Mesothelial cell of epicardium (in vitro differentiated cells): ENCODE measurements at regions not wholly inside any gene's neighbourhood (a gene's known extent, or its start where the extent isn't known, plus 50 kb on each side); places are given as distances from the start of the nearest gene placed in this dataset.
"Not testable (repeated sequence)": the region's sequence is repeated elsewhere in the genome, so short reads cannot be mapped to it uniquely, and the experiment has no call there.

ENCODE experiments used
- DNase-seq, 2 experiments: peaks; one replicate each; pipeline ENCODE4 v3.0.0; 2021; ENCODE audit warnings: low spot score in 2 of 2; ENCODE audit not compliant: unreplicated experiment in 2 of 2
- H3K27ac Mint-ChIP-seq: 2 replicates; pipeline ENCODE4 v1.8.0; 2021; ENCODE audit warnings: mixed read lengths
- H3K27me3 Mint-ChIP-seq: 2 replicates; pipeline ENCODE4 v1.8.0; 2021; ENCODE audit warnings: low read depth, mixed read lengths
- H3K36me3 Mint-ChIP-seq: 2 replicates; pipeline ENCODE4 v1.8.0; 2021; ENCODE audit warnings: mixed read lengths
- H3K4me1 Mint-ChIP-seq: 2 replicates; pipeline ENCODE4 v1.8.0; 2021; ENCODE audit warnings: mixed read lengths
- H3K4me3 Mint-ChIP-seq: 2 replicates; pipeline ENCODE4 v1.8.0; 2021; ENCODE audit warnings: mild to moderate bottlenecking, moderate library complexity, mixed read lengths
- H3K9me3 Mint-ChIP-seq: 2 replicates; pipeline ENCODE4 v1.8.0; 2021; ENCODE audit warnings: mixed read lengths
- CTCF ChIP-seq: fragments of 200-600 bp; sonication (generic); IDR thresholded peaks from one replicate; pipeline ENCODE4 v1.5.0; 2021; ENCODE audit warnings: antibody characterized with exemption; ENCODE audit not compliant: unreplicated experiment

- no peaks in the 10 kb centered on the region for H3K9me3 Mint-ChIP-seq
- no peak overlapping the region for H3K27ac Mint-ChIP-seq
- no peak for DNase-seq
- H3K4me1 Mint-ChIP-seq: no peaks in the 10 kb centered on the region
- no peaks in the 10 kb centered on the region for H3K36me3 Mint-ChIP-seq
- TF ChIP-seq CTCF: no peak
- no peak overlapping the region for H3K4me3 Mint-ChIP-seq
- peaks cover 25% of the 10 kb centered on the region for H3K27me3 Mint-ChIP-seq
These were observed 656.9 kb upstream of the CPEB2 start for GRCh38 chr4:14345356-14345775.

GRCh38 chr4:14347526-14347925 lies 654.8 kb upstream of the CPEB2 start:
- Mint-ChIP-seq H3K27me3 (peaks cover 26% of the 10 kb centered on the region), H3K9me3 (no peaks in the 10 kb centered on the region), H3K27ac (no peak overlapping the region), H3K4me1 (no peaks in the 10 kb centered on the region), H3K36me3 (no peaks in the 10 kb centered on the region), H3K4me3 (no peak overlapping the region)
- TF ChIP-seq CTCF: no peak
- no peak for DNase-seq

- Mint-ChIP-seq H3K9me3 (no peaks in the 10 kb centered on the region), H3K4me3 (no peak overlapping the region), H3K27me3 (peaks cover 26% of the 10 kb centered on the region), H3K4me1 (no peaks in the 10 kb centered on the region), H3K36me3 (no peaks in the 10 kb centered on the region), H3K27ac (no peak overlapping the region)
- DNase-seq: no peak
- no peak for TF ChIP-seq CTCF
These were observed 653.8 kb upstream of the CPEB2 start for GRCh38 chr4:14348506-14348905.

GRCh38 chr4:14358544-14359160 lies 643.6 kb upstream of the CPEB2 start:
- not testable (repeated sequence) for H3K9me3 Mint-ChIP-seq, H3K27ac Mint-ChIP-seq, DNase-seq, H3K4me3 Mint-ChIP-seq, H3K27me3 Mint-ChIP-seq, H3K4me1 Mint-ChIP-seq, H3K36me3 Mint-ChIP-seq

- H3K4me1 Mint-ChIP-seq: no peaks in the 10 kb centered on the region
- TF ChIP-seq CTCF: no peak
- no peaks in the 10 kb centered on the region for H3K9me3 Mint-ChIP-seq
- H3K36me3 Mint-ChIP-seq: no peaks in the 10 kb centered on the region
- DNase-seq: no peak
- H3K27me3 Mint-ChIP-seq: no peaks in the 10 kb centered on the region
- no peak overlapping the region for H3K4me3 Mint-ChIP-seq
- H3K27ac Mint-ChIP-seq: no peak overlapping the region
These were observed 642.3 kb upstream of the CPEB2 start for GRCh38 chr4:14359991-14360390.

- no peaks in the 10 kb centered on the region for H3K4me1 Mint-ChIP-seq
- H3K27ac Mint-ChIP-seq: no peak overlapping the region
- H3K4me3 Mint-ChIP-seq: no peak overlapping the region
- H3K9me3 Mint-ChIP-seq: no peaks in the 10 kb centered on the region
- H3K27me3 Mint-ChIP-seq: no peaks in the 10 kb centered on the region
- no peak for TF ChIP-seq CTCF
- no peaks in the 10 kb centered on the region for H3K36me3 Mint-ChIP-seq
- DNase-seq: no peak
These were observed 641.2 kb upstream of the CPEB2 start for GRCh38 chr4:14361084-14361483.
